HPDE6-E6E7 (cell line): ENCODE measurements at regions not wholly inside any gene's neighbourhood (a gene's known extent, or its start where the extent isn't known, plus 50 kb on each side); places are given as distances from the start of the nearest gene placed in this dataset.

Experiments used
- DNase-seq: peaks from one replicate; pipeline ENCODE4 v3.0.0; 2011; ENCODE audit warnings: missing footprints; ENCODE audit errors: extremely low spot score

- DNase-seq, result no peak
Measured at GRCh38 chr3:7897655-7898054, 604.0 kb upstream of the LMCD1 start.

GRCh38 chr3:7913283-7913682 lies 588.3 kb upstream of the LMCD1 start:
- no peak for DNase-seq

- no peak for DNase-seq
Measured at GRCh38 chr3:7915356-7915755, 586.3 kb upstream of the LMCD1 start.

GRCh38 chr3:7917443-7918151 lies 584.0 kb upstream of the LMCD1 start:
- no peak for DNase-seq

GRCh38 chr3:7920211-7920610 lies 581.4 kb upstream of the LMCD1 start:
- no peak for DNase-seq

GRCh38 chr3:7924228-7924627 lies 577.4 kb upstream of the LMCD1 start:
- no peak for DNase-seq

- no peak for DNase-seq
Measured at GRCh38 chr3:7927015-7927414, 574.6 kb upstream of the LMCD1 start.

GRCh38 chr3:7927864-7928263 lies 573.8 kb upstream of the LMCD1 start:
- DNase-seq, result no peak

GRCh38 chr3:7929319-7929889 lies 572.2 kb upstream of the LMCD1 start:
- DNase-seq, result no peak

GRCh38 chr3:7934362-7934761 lies 567.3 kb upstream of the LMCD1 start:
- DNase-seq, result no peak

GRCh38 chr3:7947930-7948329 lies 553.7 kb upstream of the LMCD1 start:
- DNase-seq, result no peak

GRCh38 chr3:7950890-7951289 lies 550.7 kb upstream of the LMCD1 start:
- no peak for DNase-seq

- DNase-seq, result no peak
Measured at GRCh38 chr3:7953449-7954014, 548.1 kb upstream of the LMCD1 start.

- no peak for DNase-seq
Measured at GRCh38 chr3:7957024-7957423, 544.6 kb upstream of the LMCD1 start.

GRCh38 chr3:7959094-7959493 lies 542.5 kb upstream of the LMCD1 start:
- DNase-seq, result no peak

- no peak for DNase-seq
Measured at GRCh38 chr3:7960601-7961000, 541.0 kb upstream of the LMCD1 start.

GRCh38 chr3:7962301-7962700 lies 539.3 kb upstream of the LMCD1 start:
- DNase-seq, result no peak

- no peak for DNase-seq
Measured at GRCh38 chr3:7964899-7965298, 536.7 kb upstream of the LMCD1 start.

- DNase-seq, result no peak
Measured at GRCh38 chr3:7973006-7973405, 528.6 kb upstream of the LMCD1 start.

GRCh38 chr3:7977245-7978086 lies 524.2 kb upstream of the LMCD1 start:
- DNase-seq, result no peak

- no peak for DNase-seq
Measured at GRCh38 chr3:7978087-7978422, 523.6 kb upstream of the LMCD1 start.

GRCh38 chr3:7982126-7982525 lies 519.5 kb upstream of the LMCD1 start:
- DNase-seq, result no peak

GRCh38 chr3:7999384-7999783 lies 502.2 kb upstream of the LMCD1 start:
- DNase-seq, result no peak
